Activated CD8-positive, alpha-beta T cell treated with anti-CD3 and anti-CD28 coated beads for 36 hours (primary cell): ENCODE measurements at regions not wholly inside any gene's neighbourhood (a gene's known extent, or its start where the extent isn't known, plus 50 kb on each side); places are given as distances from the start of the nearest gene placed in this dataset.

ENCODE experiments used
- ATAC-seq: fragments of 200-7000 bp; cut with Tn5 transposase; one replicate; pipeline ENCODE4 v1.10.0; 2021; ENCODE audit warnings: mild to moderate bottlenecking, moderate library complexity
- CTCF ChIA-PET: fragments of 350-600 bp; sonication (Branson Sonifier 250); formaldehyde crosslinking; loops from one replicate; lab custom pipeline; 2021; ENCODE audit warnings: antibody characterized with exemption; lab: Charles Lee
- POLR2A ChIA-PET: fragments of 350-600 bp; sonication (Branson Sonifier 250); formaldehyde crosslinking; loops from one replicate; lab custom pipeline; 2021; ENCODE audit warnings: antibody characterized with exemption; lab: Charles Lee
- DNase-seq: peaks from one replicate; pipeline ENCODE4 v3.0.0-alpha.2; 2020
- H3K27ac Mint-ChIP-seq: one replicate; pipeline ENCODE4 v1.8.0; 2021; ENCODE audit warnings: mild to moderate bottlenecking, mixed read lengths
- H3K27me3 Mint-ChIP-seq: one replicate; pipeline ENCODE4 v1.8.0; 2021; ENCODE audit warnings: mixed read lengths
- H3K36me3 Mint-ChIP-seq: one replicate; pipeline ENCODE4 v1.8.0; 2021; ENCODE audit warnings: low read depth, mixed read lengths
- H3K4me1 Mint-ChIP-seq: one replicate; pipeline ENCODE4 v1.8.0; 2021; ENCODE audit warnings: low read depth, mixed read lengths
- H3K4me3 Mint-ChIP-seq: one replicate; pipeline ENCODE4 v1.8.0; 2021; ENCODE audit warnings: mild to moderate bottlenecking, moderate library complexity, mixed read lengths
- H3K9me3 Mint-ChIP-seq: one replicate; pipeline ENCODE4 v1.8.0; 2021; ENCODE audit warnings: mixed read lengths
- CTCF ChIP-seq: fragments of 200-600 bp; IDR thresholded peaks from one replicate; pipeline ENCODE4 v1.8.0; 2022; ENCODE audit warnings: antibody characterized with exemption, mild to moderate bottlenecking
- intact Hi-C: fragments of 100-400 bp; cut with micrococcal nuclease; formaldehyde crosslinking; loops from one replicate; pipeline ENCODE4 v1.10.0; 2022

DNA sequence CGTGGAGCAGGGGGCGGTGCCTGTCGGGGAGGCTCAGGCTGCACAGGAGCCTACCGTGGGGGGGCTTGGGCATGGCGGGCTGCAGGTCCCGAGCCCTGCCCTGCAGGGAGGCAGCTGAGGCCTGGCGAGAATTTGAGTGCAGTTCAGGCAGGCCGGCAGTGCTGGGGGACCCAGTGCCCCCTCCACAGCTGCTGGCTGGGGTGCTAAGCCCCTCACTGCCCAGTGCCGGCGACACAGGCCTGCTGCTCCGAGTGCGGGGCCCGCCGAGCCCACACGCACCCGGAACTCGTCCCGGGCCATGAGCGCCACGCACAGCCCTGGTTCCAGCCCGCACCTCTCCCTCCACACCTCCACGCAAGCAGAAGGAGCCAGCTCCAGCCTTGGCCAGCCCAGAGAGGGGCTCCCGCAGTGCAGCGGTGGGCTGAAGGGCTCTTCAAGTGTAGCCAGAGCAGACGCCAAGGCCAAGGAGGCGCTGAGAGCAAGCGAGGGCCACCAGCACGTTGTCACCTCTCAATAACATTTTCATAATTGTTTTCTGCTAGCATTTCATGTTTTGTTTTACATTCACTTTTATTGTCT lies 1378.9 kb upstream of the CELF4 start:
- no peak for ATAC-seq
- Mint-ChIP-seq H3K27me3 (no peaks in the 10 kb centered on the region), H3K4me3 (no peak overlapping the region), H3K9me3 (peaks cover 19% of the 10 kb centered on the region), H3K36me3 (peaks cover 18% of the 10 kb centered on the region), H3K4me1 (peaks cover 38% of the 10 kb centered on the region), H3K27ac (no peak overlapping the region)
- intact Hi-C loops, result no loop called here
- no peak for TF ChIP-seq CTCF
- ChIA-PET CTCF (no interaction called here), POLR2A (no interaction called here)
- DNase-seq, result no peak

DNA sequence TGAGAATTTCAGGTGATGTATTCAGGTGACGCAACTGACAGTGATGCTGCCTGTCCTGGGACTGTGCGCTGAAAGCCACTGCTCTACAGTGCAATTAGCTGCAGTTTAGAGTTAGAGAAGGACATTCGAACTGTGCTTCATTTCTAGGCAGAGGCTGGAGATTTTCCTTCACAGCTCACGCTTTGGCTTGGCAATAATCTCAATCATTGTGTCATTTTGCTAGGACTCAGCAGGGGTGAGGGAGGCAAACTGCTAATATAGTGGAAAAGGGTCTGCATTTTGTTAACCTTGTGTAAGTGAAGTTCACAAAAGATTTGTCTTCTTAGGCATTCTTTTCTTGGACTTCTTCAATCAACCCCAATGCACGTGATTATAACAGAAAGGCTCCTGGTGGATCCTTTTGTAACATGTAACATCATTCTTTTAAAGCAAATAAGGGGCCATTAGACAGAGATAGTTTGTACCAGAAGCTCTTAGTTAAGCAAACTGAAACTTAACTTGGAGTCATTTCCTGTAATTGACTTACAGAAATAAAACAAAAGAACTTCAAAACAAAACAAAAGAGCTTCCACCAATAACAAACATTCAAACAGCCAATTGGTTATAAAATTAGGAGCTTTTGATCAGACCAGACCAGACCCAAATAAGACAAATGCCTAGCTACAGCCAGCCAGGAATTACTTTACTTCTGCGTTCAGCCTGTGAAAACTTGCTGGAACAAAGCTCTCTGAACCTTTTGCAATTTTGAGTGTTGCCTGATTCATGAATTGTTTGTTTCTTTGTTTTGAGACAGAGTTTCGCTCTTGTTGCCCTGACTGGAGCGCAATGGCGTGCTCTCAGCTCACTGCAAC lies 1376.3 kb upstream of the CELF4 start:
- Mint-ChIP-seq H3K4me3 (peak overlapping the region; percentile 63), H3K27ac (peak overlapping the region; percentile 98), H3K36me3 (peaks cover 18% of the 10 kb centered on the region), H3K9me3 (peaks cover 23% of the 10 kb centered on the region), H3K4me1 (peaks cover 47% of the 10 kb centered on the region), H3K27me3 (no peaks in the 10 kb centered on the region)
- ATAC-seq, result no peak
- no peak for DNase-seq
- intact Hi-C loops, result no loop called here
- TF ChIP-seq CTCF, result no peak
- ChIA-PET POLR2A (interaction anchor here (0.6 kb wide), 1 partner anchor 9 kb away, joined by 3 read pairs; no protein-coding TSS in a partner anchor), CTCF (interaction anchor here (1.3 kb wide), 1 partner anchor 21 kb away, joined by 3 read pairs; no protein-coding TSS in a partner anchor)

DNA sequence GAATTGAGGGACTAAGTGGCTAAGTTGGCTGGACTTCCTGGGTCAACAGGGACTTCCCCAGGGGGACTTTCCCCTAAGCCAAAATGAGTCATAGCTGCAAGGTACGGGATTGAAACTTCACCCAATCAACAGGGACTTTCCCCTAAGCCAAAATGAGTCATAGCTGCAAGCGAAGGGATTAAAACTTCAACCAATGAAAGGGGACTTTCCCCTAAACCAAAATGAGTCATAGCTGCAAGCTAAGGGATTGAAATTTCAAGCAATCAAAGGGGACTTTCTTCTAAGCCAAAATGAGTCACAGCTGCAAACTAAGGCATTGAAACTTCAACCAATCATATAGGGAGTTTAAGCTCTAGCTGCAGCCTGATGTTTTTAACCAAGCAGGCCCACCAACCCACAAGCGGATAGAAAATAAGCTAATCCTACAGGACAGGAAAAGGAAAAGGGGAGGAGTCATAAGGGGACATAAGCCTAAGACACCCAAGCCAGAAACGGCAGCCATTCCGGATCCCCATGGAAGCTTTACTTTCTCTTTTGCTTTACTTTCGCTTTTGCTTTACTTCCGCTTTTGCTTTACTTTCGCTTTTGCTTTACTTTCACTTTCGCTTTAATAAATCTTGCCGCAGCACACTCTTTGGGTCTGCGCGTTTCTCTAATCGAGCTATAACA lies 1375.4 kb upstream of the CELF4 start:
- peak overlapping the region; percentile 98 for H3K27ac Mint-ChIP-seq
- DNase-seq (peak; percentile 71), ATAC-seq (peak; percentile 81)
- H3K27me3 Mint-ChIP-seq, result no peaks in the 10 kb centered on the region
- no peak for TF ChIP-seq CTCF
- intact Hi-C loops, result no loop called here
- H3K4me3 Mint-ChIP-seq, result peak overlapping the region; percentile 63
- CTCF ChIA-PET, result interaction anchor here (0.7 kb wide), 1 partner anchor 41 kb away, joined by 3 read pairs; no protein-coding TSS in a partner anchor
- peaks cover 49% of the 10 kb centered on the region for H3K4me1 Mint-ChIP-seq
- H3K36me3 Mint-ChIP-seq, result peaks cover 18% of the 10 kb centered on the region
- POLR2A ChIA-PET, result no interaction called here
- H3K9me3 Mint-ChIP-seq, result peaks cover 20% of the 10 kb centered on the region

DNA sequence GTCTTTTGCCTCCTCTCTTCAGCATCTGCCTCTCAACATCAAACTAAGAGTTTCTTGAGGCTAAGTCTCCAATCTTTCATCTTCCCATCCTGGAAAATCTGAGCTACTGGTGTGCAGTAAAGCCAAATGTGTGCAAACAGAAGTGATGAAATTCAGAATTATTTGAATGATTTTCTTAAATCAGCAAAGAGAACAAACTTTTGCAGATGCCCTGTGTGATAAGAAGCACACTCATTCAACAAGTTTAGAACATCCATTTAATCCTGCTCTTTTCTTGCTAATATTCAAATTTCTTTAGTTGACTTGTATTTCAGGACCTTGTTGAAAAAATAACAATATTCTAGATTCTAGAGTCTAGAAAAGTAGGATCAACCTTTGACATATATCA lies 1374.9 kb upstream of the CELF4 start:
- Mint-ChIP-seq H3K9me3 (peaks cover 20% of the 10 kb centered on the region), H3K36me3 (peaks cover 18% of the 10 kb centered on the region), H3K27me3 (no peaks in the 10 kb centered on the region), H3K4me1 (peaks cover 54% of the 10 kb centered on the region), H3K4me3 (peak overlapping the region; percentile 20), H3K27ac (peak overlapping the region; percentile 96)
- TF ChIP-seq CTCF, result no peak
- peak; percentile 48 for ATAC-seq
- no peak for DNase-seq
- intact Hi-C loops, result no loop called here
- POLR2A ChIA-PET, result no interaction called here
- CTCF ChIA-PET, result no interaction called here
